GM08714 (cell line): ENCODE measurements at regions not wholly inside any gene's neighbourhood (a gene's known extent, or its start where the extent isn't known, plus 50 kb on each side); places are given as distances from the start of the nearest gene placed in this dataset.
A peak's percentile ranks its signal among the peaks of the same experiment; 100 is the strongest.
"Not testable (repeated sequence)": the region's sequence is repeated elsewhere in the genome, so short reads cannot be mapped to it uniquely, and the experiment has no call there.

Source experiments
- H3K4me3 ChIP-seq: fragments of 200-500 bp; sonication (Bioruptor generic); 2 replicates; pipeline ENCODE4 v1.5.1; 2014; ENCODE audit warnings: mild to moderate bottlenecking, low read length, inconsistent platforms

DNA sequence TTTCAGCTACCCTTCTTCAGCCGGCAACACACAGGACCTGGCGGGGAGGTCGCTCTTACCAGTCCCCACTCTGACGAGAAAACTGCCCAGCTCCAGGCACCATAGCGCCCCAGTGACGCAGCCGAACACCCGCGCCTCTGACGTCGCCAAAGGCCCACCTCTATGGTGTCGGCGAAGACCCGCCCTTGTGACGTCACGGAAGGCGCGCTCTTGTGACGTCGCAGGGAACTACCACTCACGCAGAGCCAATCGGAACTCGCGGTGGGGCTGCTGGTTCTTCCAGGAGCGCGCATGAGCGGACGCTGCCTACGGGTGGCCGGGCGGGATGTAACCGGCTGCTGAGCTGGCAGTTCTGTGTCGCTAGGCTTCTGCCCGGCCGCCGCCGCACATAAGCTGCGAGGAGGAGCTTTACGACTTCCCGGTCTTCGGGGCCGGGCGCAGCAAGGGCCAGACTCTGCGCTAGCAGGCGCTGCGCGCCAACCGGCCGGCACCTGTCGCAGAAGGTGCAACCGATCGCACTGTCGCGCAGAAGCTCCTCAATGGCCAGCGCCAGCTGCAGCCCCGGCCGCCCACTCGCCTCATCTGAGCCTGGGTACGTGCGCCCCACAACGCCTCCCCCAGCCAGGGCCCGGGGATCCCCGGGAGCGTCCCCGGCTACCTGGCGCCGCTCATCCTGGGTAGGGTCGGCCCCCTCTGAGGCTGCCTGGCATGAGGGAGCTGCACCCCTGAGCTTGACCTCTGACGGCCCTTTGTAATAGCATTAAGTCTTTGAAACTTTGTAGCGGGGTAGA lies 121.3 kb upstream of the FBXO28 start:
- peak overlapping the region; percentile 75 for H3K4me3 ChIP-seq

DNA sequence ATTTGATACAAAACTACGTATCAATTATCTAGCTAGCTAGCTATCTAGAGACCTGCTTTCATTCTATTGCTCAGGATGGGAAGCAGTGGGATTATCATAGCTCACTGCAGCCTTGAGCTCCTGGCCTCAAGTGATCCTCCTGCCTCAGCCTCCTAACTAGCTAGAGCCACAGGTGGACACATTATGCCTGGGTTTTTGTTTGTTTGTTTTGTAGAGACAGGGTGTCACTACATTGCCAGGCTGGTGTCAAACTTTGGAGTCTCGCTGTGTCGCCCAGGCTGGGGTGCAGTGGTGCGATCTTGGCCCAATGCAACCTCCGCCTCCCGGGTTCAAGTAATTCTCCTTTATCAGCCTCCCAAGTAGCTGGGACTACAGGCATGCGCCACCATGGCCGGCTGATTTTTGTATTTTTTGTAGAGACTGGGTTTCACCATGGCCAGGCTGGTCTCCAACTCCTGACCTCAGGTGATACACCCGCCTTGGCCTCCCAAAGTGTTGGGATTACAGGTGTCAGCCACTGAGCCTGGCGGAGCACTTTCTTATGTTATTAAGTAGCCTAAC lies 122.5 kb upstream of the FBXO28 start:
- peak overlapping the region; percentile 42; the same call in 1 of the 2 replicates for H3K4me3 ChIP-seq

DNA sequence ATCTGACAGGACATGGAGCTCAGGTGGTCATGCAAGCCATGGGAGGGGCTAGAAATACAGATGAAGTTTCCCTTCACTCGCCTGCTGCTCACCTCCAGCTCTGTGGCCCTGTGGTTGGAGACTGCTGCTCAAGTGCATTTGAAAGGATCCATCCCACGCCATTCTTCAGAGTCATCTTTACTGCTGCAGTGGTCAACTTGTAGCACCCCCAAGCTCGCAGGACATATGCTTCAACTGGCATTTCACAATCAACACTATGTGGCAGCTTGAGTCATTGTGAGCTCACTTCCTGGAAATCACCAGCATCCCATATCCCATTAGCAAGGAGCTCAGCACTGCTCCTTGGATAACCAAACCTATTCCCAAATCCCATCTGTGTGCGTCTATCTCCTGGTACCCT lies 116.2 kb upstream of the TP53BP2 start:
- not testable (repeated sequence) for H3K4me3 ChIP-seq

DNA sequence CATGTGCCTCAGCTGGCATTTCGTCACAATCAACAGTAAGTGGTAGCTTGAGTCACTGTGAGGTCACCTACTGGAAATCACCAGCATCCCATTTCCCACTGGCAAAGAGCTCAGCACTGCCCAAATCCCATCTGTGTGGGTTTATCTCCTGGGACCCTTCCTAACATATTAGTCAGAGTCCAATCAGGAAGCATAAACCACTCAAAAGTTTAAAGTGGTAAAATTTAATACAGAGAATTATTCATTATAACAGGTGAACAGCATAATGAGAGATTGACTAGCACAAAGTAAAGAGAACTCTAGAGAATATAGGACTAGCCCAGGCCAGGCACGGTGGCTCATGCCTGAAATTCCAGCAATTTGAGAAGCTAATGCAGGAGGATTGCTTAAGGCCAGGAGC lies 107.1 kb upstream of the TP53BP2 start:
- H3K4me3 ChIP-seq = not testable (repeated sequence)

DNA sequence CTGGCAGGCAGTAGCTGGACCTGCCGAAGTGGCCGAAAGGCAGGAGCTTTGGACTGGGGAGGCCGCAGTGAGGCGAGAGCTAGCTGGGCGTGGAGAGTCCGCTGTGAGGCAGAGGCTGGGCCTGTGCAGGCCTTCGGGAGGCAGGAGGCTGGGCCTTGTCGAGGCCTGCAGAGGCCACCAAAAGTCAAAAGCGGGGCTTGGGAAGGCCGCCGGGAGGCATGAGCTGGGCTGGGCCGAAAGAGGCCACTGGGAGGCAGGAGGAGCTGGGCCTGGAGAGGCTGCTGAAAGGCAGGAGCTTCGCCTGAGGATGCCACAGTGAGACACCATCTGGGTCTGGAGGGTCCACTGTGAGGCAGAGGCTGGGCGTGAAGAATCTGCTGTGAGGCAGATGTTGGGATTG lies 105.8 kb upstream of the TP53BP2 start:
- H3K4me3 ChIP-seq = not testable (repeated sequence)

DNA sequence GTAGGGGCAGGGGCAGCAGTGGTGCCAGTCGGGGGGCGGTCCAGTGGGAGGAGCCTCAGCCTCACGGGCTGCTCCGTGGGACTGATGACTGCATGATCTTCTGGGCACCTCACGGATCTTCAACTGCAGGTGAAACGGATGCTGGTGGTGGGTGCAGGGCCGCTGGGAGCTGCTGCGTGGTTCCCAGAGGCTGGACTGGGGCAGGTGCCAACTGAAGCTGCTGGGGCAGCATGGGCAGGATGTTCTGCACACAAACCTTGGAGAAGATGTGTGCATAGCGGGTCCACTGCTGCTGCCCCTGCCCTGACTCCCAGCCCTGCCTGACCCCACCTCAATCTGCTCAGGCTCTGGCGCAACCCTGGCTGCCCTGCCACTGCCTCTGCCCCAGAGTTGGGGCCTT lies 104.2 kb upstream of the TP53BP2 start:
- H3K4me3 ChIP-seq = not testable (repeated sequence)

DNA sequence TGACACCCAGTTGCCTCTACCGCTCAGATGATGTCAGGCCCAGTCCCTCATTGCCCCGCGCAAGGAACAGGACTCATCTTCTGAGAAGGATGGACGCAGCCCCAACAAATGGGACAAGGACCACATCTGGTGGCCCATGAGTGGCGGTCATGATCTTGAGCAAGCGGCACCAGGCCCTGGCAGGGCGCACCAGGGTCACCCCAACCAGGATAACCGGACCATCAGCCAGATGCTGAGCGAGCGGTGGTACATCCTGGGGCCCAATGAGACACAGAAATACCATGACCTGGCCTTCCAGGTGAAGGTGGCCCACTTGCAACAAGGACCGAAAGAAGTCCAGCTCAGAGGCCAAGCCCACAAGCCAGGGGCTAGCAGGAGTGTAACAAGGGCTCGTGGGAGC lies 102.3 kb upstream of the TP53BP2 start:
- not testable (repeated sequence) for H3K4me3 ChIP-seq

DNA sequence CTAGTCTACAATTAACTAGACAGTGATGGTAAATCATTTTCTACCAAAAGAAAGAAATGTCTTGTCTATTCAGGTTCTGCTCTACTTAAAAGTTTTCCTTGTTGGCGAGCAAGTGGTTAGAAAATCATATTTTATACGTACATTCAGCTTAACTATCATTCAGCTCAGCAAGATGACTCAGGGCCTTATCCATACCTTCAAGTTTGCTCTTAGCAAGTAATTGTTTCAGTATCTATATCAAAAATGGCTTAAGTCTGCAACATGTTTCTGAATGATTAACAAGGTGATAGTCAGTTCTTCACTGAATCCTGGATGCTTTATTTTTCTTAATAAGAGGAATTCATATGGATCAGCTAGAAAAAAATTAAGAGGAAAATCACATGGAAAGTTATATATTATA lies 90.8 kb upstream of the TP53BP2 start:
- H3K4me3 ChIP-seq = not testable (repeated sequence)

DNA sequence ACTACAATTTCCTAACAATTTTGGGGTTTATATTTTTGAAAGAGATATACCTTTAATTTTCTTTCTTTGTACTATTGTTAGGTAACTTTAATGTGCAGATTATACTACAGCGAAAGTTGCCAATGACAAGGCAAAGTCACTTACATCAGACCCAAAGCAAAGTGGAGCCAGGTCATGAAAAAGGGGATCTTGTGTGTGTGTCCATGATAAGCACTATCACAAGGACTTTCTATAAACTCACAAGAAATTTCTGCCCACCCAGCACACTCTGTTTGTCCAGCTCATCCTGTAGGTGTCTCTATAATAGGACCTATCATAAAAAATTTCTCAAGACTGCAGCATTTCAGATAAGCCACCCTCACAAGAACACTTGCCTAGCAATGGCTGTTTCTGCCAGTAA lies 85.7 kb upstream of the TP53BP2 start:
- H3K4me3 ChIP-seq = not testable (repeated sequence)

DNA sequence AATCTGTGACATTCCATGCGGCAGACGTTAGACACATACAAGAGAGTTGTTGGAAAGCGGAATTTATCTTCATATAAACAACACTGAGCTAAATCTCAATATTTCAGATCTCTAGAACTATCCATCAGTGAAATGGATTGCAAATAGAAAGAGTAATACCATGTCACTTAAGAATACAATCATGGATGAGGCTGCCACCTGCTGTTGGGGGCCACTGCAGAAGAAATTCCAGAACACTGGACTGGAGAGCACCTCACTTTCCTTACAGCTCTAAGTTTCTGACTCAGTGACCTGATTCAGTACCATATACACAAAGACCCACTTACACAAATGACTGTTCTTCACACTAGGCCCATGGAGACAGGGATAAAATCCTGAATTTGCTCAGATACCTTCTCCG lies 75.1 kb upstream of the TP53BP2 start:
- not testable (repeated sequence) for H3K4me3 ChIP-seq

DNA sequence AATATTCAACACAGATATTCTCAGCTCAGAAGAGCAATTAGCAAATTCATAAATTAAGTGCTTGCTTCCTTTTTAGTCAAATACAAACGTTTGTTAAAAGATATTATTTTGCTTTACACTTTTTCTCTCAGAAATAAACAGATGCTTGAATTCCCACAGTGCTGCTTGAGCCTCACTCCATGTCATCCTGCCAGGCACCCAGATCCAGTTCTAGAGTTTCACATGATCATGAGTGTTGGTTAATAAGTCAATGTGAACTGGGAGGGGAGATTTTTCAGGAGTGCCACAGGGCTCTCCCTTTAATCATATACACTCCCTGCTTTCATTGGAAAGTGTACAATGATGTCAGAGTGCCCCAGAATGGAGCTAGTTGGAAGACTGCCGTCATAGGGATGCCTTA lies 69.7 kb upstream of the TP53BP2 start:
- H3K4me3 ChIP-seq = not testable (repeated sequence)

DNA sequence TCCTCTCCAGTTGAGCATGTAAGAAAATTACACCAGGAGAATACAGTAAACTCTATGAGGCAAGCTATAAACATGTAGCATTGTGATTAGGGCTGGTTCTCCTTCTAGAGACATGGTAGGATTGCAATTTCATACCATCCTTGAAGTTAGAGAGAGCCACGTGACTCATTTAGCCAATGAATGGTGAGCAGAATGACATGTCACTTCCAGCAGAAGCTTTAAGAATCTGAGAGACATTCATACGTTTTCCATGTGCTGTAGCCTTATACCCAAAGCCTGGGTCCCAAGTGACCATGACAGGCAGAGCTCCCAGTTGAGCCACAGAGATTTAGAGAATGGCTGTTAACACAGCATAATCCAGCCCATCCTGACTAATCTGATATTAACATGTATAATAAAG lies 68.0 kb upstream of the TP53BP2 start:
- H3K4me3 ChIP-seq = not testable (repeated sequence)

DNA sequence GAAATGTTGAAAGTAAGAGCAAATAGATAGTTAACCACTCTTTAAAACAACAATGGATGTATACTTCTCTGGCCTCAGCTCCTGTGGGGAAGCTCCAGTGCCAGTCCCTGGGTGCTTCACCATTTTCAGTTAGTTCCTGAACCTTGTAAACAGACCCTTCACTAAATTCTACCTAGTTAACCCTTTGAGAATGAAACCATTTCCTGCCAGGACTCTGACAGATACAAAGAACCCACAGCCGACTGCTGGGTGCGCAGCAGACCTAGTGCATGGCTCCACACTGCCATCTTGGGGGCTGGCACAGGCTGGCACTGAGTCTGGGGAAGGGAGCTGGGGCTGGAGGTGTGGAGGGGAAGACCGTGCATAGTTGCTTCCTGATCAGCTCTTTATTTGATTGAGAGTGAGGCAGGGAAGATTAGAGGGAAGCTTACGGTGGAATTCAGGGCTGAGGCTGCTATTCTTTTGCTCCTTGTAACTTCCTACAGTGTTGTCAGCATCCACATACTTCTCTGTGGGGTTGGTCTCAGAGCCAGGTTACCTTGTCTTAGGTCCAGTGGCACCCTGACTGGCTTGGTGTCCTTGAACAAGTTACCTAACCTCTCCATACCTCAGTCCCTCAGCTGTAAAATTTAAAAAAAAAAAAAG lies 62.3 kb upstream of the TP53BP2 start:
- not testable (repeated sequence) for H3K4me3 ChIP-seq

DNA sequence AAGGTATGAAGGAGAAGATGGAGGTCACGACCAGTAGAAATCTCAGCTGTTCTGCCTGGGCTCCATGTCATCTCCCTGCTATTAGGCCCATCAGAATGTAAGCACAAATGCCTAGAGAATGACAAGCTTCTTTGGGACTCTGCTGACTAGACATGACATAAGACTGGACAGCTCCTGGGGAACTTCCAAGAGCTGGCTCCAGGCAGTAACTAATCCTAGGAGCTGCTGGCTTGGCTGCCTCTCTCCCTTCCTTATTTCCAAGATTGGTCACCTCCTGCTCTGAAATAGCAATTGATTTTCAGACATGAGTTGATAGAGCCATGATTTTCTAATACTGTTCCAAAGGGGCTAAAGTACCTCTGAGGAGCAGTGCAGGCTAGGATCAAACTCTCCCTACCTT lies 57.5 kb upstream of the TP53BP2 start:
- not testable (repeated sequence) for H3K4me3 ChIP-seq

DNA sequence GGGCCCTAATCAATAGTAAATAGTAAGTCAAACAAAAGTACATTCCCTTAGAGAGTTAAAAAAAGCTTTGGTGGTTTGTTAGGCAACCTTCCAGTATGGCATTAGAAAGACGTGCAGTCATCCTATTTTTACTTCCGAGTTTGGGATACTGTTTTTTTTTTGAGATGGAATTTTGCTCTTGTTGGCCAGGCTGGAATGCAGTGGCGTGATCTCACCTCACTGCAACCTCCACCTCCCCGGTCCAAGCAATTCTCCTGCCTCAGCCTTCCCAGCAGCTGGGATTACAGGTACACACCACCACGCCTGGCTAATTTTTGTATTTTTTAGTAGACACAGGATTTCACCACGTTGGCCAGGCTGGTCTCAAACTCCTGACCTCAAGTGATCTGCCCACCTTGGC lies 54.0 kb upstream of the TP53BP2 start:
- not testable (repeated sequence) for H3K4me3 ChIP-seq

DNA sequence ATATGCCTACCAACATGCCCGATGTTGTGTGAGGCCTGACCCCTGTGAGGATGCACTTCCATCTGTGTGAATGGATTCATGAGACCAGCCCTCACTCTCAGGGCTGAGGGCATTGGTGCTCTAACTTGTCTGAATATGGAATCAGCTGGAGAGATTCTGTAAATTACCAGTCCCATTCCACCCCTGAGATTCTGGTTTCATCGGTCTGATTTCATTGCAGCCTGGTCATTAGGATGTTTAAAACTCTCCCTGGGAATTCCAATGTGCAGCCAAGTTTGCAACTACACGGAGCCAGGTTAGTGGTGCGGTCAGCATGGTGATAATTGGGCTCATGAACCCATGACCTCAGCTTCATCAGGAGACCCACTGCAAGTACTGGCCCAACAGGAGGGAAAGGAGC lies 51.4 kb upstream of the TP53BP2 start:
- H3K4me3 ChIP-seq = not testable (repeated sequence)

DNA sequence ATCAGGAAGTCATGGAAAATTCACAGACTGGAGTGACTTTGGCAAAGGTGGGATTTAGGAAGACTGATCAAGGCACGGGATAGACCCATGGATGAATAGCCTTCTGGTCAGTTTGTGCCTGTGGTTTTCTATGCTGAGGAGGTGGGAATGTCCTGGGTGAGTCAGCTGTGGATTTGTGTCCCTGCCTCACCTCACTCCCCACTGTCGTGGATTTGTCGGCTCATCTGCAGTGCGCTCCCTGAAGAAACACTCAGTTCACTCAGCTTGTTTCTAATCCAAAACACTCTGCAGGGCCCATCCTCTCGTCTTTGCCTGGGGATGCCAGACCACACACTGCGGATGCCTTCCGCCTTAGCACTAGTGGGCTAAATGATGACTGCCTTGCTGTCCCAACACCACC lies 50.2 kb upstream of the TP53BP2 start:
- not testable (repeated sequence) for H3K4me3 ChIP-seq
